Tibial nerve (tissue), 4 donors: ENCODE measurements at regions not wholly inside any gene's neighbourhood (a gene's known extent, or its start where the extent isn't known, plus 50 kb on each side); places are given as distances from the start of the nearest gene placed in this dataset.

Experiments
- DNase-seq, 2 donors: peaks; one replicate each; pipeline ENCODE4 v3.0.0-alpha.2; 2019; ENCODE audit warnings: low spot score in 2 of 2
- H3K27ac ChIP-seq, 4 donors: fragments of 200-600 bp; sonication (generic) in 3 of 4; one replicate each; pipeline ENCODE4 v1.5.1; 2017 to 2019; ENCODE audit warnings: mild to moderate bottlenecking in 1 of 4
- H3K27me3 ChIP-seq, 2 donors: fragments of 200-600 bp; sonication (generic) in 1 of 2; one replicate each; pipeline versions ENCODE4 v1.5.1 to v1.6.0; 2017 to 2019
- H3K36me3 ChIP-seq, 3 donors: fragments of 200-600 bp; sonication (generic); one replicate each; pipeline ENCODE4 v1.5.1; 2018 to 2019
- H3K4me1 ChIP-seq, 4 donors: fragments of 200-600 bp; sonication (generic) in 3 of 4; one replicate each; pipeline ENCODE4 v1.5.1; 2017 to 2019
- H3K4me3 ChIP-seq, 4 donors: fragments of 200-600 bp; sonication (generic) in 3 of 4; one replicate each; pipeline ENCODE4 v1.5.1; 2017 to 2019; ENCODE audit warnings: mild to moderate bottlenecking in 1 of 4, moderate library complexity in 1 of 4
- H3K9me3 ChIP-seq, 4 donors: fragments of 200-600 bp; sonication (generic) in 3 of 4; one replicate each; pipeline ENCODE4 v1.5.1; 2017 to 2019
- EP300 ChIP-seq, 2 donors: sonication (generic); formaldehyde crosslinking; IDR thresholded peaks; one replicate each; pipeline ENCODE4 v1.6.1; 2017; ENCODE audit warnings: antibody characterized with exemption in 2 of 2, mild to moderate bottlenecking in 1 of 2
- POLR2A ChIP-seq, 2 donors: fragments of 450-650 bp; IDR thresholded peaks; one replicate each; pipeline ENCODE4 v1.6.1; 2017; ENCODE audit warnings: antibody characterized with exemption in 2 of 2, mild to moderate bottlenecking in 2 of 2, moderate library complexity in 2 of 2
- WGBS, 2 donors: methylation state at CpG; one replicate each; pipeline ENCODE4 v1.1.5; 2018; 5-methylcytosine and 5-hydroxymethylcytosine counted together
- TF ChIP-seq, protein P1 (sequence below), 5 experiments: fragments of 200-600 bp in 3 of 5; fragments of 450-650 bp in 2 of 5; sonication (generic) in 3 of 5; IDR thresholded peaks; one replicate each; pipeline ENCODE4 v1.5.1; 2016 to 2019; ENCODE audit warnings: antibody characterized with exemption in 5 of 5, mild to moderate bottlenecking in 3 of 5, moderate library complexity in 2 of 5

DNA sequence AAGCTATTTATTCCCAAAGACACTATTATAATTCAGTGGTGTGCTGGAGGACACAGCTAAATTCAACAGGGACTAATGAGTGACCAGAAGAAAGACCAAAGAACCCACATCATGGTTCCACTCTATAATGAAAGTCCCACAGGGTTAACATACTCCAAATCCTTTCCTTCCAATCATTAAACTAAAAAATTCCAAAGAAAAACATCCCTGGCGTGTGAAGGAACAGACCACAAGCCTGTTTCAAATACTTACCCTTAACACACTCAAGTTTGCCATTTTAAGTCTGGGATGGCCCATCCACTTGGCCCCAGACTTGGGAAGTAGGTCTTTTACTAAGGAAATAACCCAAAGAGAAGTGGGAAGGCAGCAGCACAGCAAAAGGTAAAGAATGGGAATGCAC lies 150.1 kb upstream of the CCDC150 start:
- Histone ChIP-seq H3K9me3 (peaks cover 0 to 7% (median 0%) of the 10 kb centered on the region in 4 donors), H3K4me3 (no peak overlapping the region), H3K27ac (no peak overlapping the region), H3K36me3 (no peaks in the 10 kb centered on the region), H3K4me1 (peaks cover 0 to 12% (median 0%) of the 10 kb centered on the region in 4 donors), H3K27me3 (no peaks in the 10 kb centered on the region)
- TF ChIP-seq EP300 (IDR thresholded peaks at IDR 0.05): no peak
- TF ChIP-seq POLR2A (IDR thresholded peaks at IDR 0.05): no peak
- TF ChIP-seq, protein P1, sequence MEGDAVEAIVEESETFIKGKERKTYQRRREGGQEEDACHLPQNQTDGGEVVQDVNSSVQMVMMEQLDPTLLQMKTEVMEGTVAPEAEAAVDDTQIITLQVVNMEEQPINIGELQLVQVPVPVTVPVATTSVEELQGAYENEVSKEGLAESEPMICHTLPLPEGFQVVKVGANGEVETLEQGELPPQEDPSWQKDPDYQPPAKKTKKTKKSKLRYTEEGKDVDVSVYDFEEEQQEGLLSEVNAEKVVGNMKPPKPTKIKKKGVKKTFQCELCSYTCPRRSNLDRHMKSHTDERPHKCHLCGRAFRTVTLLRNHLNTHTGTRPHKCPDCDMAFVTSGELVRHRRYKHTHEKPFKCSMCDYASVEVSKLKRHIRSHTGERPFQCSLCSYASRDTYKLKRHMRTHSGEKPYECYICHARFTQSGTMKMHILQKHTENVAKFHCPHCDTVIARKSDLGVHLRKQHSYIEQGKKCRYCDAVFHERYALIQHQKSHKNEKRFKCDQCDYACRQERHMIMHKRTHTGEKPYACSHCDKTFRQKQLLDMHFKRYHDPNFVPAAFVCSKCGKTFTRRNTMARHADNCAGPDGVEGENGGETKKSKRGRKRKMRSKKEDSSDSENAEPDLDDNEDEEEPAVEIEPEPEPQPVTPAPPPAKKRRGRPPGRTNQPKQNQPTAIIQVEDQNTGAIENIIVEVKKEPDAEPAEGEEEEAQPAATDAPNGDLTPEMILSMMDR (IDR thresholded peaks at IDR 0.05): no peak
- DNase-seq: no peak
- 49 to 62% methylated on average over 1 of the region's 1 CpG for WGBS, 2 donors

DNA sequence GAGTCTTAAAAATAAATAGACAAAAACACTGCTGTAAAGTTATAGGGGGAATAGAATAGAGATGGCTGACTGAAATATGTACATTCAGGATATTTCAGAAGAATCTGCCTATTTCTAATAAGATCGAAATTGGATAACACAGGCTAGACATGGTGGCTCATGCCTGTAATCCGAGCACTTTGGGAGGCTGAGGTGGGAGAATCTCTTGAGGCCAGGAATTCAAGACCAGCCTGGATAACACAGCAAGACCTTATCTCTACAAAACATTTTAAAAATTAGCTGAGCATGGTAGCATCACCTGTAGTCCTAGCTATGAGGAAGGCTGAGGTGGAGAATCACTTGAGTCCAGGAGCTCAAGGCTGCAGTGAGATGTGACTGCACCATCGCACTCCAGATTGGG lies 146.6 kb upstream of the CCDC150 start:
- WGBS, 2 donors: 93 to 96% methylated on average over 3 of the region's 3 CpGs
- no peak overlapping the region for H3K4me3 ChIP-seq
- no peaks in the 10 kb centered on the region for H3K27me3 ChIP-seq
- no peak overlapping the region for H3K27ac ChIP-seq
- peaks cover 0 to 4% (median 0%) of the 10 kb centered on the region in 4 donors for H3K4me1 ChIP-seq
- H3K9me3 ChIP-seq: peaks cover 0 to 11% (median 0%) of the 10 kb centered on the region in 4 donors
- no peak for TF ChIP-seq POLR2A (IDR thresholded peaks at IDR 0.05)
- no peak for TF ChIP-seq EP300 (IDR thresholded peaks at IDR 0.05)
- TF ChIP-seq, protein P1 (IDR thresholded peaks at IDR 0.05): no peak
- no peaks in the 10 kb centered on the region for H3K36me3 ChIP-seq
- no peak for DNase-seq

DNA sequence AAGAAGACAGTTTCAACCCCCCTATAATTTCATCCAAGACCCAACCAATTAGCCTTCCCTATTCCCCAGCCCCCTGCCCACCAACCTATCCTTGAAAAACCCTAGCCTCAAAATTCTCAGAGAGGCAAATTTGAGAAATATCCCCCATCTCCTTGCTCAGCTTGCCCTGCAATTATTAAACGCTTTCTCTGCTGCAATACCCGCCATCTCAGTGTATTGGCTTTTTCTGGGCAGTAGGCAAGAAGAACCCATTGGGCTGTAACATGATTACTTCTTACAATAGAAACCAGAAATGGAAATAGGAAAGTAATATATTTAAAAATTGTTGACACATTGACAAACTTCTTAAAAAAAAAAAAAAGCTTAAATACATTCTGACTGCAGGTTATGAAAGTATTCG lies 140.6 kb upstream of the CCDC150 start:
- DNase-seq: no peak
- Histone ChIP-seq H3K36me3 (no peaks in the 10 kb centered on the region), H3K4me1 (no peaks in the 10 kb centered on the region), H3K9me3 (peaks cover 0 to 21% (median 0%) of the 10 kb centered on the region in 4 donors), H3K27me3 (no peaks in the 10 kb centered on the region), H3K27ac (no peak overlapping the region), H3K4me3 (no peak overlapping the region)
- WGBS, 2 donors: 85 to 91% methylated on average over 3 of the region's 3 CpGs
- TF ChIP-seq, protein P1 (IDR thresholded peaks at IDR 0.05): no peak
- TF ChIP-seq EP300 (IDR thresholded peaks at IDR 0.05) (no peak), POLR2A (IDR thresholded peaks at IDR 0.05) (no peak)

DNA sequence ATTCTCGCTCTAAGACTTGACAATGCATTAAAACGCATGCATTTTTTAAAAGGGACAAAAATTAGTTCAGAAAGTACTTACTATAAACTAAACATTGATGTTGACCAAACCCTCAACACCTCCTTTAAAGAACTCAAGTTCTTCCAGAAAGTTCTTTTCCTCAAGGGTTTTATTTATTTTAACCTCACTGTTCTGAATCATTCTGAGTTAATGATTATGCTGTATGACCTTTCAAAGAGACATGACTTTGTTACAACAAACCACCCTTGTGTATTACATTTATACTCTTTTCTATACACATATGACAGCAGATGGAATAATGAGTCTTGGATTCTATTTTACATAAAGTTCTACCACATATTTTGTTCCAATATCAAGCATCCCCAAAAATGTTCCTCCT lies 139.8 kb upstream of the CCDC150 start:
- Histone ChIP-seq H3K27me3 (no peaks in the 10 kb centered on the region), H3K9me3 (peaks cover 0 to 19% (median 0%) of the 10 kb centered on the region in 4 donors), H3K4me3 (no peak overlapping the region), H3K27ac (no peak overlapping the region), H3K4me1 (no peaks in the 10 kb centered on the region), H3K36me3 (no peaks in the 10 kb centered on the region)
- TF ChIP-seq, protein P1 (IDR thresholded peaks at IDR 0.05): no peak
- no peak for TF ChIP-seq EP300 (IDR thresholded peaks at IDR 0.05)
- TF ChIP-seq POLR2A (IDR thresholded peaks at IDR 0.05): no peak
- DNase-seq: no peak
- WGBS, 2 donors: 95 to 100% methylated on average over 2 of the region's 2 CpGs

DNA sequence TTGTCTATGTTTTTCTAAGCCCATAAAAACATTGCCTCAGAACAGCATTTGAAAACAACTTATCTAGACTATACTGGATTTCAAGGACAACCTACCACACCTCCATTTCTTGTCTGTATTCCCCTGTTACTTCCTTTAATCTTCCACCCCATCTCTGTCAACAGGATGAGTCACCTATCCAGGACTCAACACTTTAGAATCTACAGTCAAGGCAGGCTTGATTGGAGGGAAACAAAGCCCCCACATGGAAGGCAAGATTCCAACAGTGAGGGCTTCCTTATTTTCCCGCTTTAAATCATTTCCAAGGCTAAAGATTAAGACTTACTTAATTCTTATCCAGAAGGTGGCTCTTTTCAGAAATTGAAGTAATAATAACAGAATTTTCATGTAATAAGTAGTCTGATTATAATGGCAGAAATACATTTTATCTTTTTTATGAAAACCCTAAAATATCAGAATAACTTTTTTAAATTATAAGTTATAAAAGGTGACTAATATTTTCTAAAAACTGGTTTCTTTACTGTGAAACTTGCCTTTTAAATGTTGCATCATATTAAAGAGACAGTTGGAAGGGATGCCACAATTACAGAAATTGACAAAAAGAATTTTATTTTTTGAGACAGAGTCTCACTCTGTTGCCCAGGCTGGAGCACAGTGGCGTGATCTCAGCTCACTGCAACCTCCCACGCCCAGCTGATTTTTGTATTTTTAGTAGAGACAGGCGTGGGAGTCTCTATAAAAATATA lies 138.7 kb upstream of the CCDC150 start:
- WGBS, 2 donors: 80 to 86% methylated on average over 4 of the region's 4 CpGs

More for the DNA sequence above, 138.7 kb upstream of the CCDC150 start:
- H3K27ac ChIP-seq: no peak overlapping the region
- H3K27me3 ChIP-seq: no peaks in the 10 kb centered on the region
- TF ChIP-seq POLR2A (IDR thresholded peaks at IDR 0.05) (no peak), EP300 (IDR thresholded peaks at IDR 0.05) (no peak)
- TF ChIP-seq, protein P1 (IDR thresholded peaks at IDR 0.05): no peak
- DNase-seq: no peak
- no peak overlapping the region for H3K4me3 ChIP-seq
- no peaks in the 10 kb centered on the region for H3K4me1 ChIP-seq
- no peaks in the 10 kb centered on the region for H3K36me3 ChIP-seq
- peaks cover 0 to 19% (median 0%) of the 10 kb centered on the region in 4 donors for H3K9me3 ChIP-seq
